NOMO-1 treated with DMSO at 0.1 percent for 48 hours (cell line): ENCODE measurements at regions not wholly inside any gene's neighbourhood (a gene's known extent, or its start where the extent isn't known, plus 50 kb on each side); places are given as distances from the start of the nearest gene placed in this dataset.

ENCODE experiments used
- DNase-seq: peaks from one replicate; lab custom pipeline; 2025; ENCODE audit not compliant: unreplicated experiment; lab: John Stamatoyannopoulos, UW

DNA sequence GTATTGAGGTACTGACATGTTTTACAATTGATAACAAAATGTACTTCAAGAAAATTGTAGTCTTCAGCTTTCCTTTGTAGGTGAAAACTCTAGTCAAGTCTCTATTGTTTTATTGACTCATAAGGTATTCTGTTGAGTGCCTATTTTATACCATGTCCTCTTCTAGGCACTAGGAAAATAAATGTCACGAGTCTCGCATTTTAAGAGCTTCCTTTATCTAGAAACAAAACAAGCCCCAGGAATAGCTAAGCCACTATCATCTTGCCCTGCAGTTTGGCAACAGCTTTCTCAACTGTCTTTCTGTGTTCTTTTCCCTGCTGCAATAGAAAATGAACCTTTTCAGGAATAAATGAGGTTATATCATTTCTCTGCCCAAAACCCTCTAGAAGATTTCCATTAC lies 288.5 kb upstream of the NEGR1 start:
- no peak for DNase-seq

DNA sequence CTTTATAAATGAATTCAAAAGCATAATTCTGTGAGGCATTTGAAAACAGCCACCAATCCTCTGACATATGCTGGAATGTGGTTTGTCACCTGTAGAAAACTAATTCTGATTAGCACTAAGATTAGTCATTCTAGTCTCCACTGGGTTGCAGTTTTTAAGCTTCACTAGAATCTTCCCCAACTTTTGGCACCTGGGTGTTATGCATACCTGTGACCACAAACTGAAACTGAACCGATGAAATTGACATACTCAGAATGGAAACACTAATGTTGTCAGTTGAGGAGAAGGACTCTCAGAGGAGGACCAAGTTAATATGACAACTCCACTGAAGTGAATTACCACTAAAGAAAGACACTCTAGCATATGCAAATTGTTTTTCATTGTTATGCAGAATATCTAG lies 285.8 kb upstream of the NEGR1 start:
- DNase-seq = no peak

DNA sequence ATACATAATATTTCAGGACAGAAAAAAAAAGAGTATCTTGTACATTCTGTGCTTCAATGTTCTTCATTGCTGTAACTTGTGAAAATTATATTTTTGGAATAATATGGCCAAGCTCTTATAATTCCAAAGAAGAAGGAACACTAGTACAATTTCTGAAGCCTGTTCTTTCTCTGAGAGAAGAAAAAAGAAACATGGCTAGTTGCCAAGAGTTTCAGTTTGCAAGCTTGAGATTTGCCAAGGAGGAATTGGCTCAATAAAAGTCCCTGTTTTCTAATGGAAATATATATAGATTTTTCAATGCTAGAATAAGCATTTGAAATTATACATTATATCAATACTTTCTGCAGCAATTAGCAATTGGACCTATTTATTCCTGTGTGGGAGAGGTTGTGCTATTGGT lies 285.2 kb upstream of the NEGR1 start:
- no peak for DNase-seq

DNA sequence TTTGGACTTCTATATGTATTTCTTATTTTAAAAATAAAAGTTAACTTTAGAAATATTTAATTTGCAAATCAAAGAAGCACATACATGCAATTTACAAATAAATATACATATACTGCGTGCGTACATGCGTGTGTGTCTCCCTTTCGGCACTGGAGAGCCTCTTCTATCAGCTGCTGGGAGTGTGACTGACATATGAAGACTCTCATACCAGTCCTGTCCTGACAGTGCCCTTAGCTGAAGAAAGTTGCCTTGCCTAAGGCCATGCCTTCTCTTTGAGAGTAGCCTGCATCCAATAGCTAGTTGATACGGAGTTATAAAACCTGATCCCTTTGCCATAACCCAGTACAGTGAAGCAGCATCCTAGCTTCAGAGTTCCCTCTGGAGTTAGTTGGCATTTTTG lies 282.4 kb upstream of the NEGR1 start:
- DNase-seq = no peak

DNA sequence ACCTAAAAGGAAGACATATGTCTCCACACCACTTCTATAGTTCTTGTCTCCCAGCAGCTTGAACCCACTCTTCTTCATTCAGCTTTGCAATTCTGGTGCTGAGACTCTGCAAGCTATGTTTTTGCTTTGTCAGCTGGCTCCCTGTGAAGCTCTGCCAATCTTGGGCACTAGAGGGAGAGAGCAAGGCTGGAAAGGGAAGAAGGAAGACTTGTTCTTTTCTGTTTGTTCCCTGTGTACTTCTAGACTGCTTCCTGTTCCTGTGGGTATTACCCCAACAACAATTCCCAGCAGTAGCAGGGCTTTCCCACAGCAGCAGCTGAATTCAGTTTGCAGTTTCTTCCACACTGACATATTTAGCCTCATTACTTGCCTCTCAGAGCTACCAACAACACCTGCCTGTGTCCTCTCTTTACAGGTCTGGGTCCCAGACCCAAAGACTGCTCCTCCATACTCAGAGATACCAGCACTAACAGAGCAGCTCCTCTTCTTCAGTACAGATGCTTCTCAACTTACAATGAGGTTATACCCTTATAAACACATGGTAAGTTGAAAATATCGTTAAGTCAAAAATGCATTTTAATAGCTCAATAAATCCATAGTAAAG lies 275.2 kb upstream of the NEGR1 start:
- no peak for DNase-seq

DNA sequence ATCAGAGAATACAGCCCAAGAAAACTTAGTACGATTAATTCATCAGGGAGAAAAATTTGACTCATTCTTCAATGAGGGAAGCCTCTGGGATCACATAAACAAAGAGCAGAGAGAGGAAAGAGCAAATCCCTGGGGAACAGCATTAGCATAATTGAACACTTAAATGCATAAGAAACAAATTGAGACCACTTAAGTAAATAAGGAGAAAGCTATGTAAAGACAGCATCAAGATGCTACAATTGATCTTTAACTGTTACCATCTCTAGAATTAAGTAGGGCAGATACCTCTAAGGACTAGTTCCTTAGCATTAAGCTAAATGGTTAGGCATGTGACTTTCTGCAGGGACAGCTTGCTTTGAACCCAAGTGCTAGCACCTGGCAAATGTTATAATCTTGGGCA lies 265.1 kb upstream of the NEGR1 start:
- DNase-seq = no peak

DNA sequence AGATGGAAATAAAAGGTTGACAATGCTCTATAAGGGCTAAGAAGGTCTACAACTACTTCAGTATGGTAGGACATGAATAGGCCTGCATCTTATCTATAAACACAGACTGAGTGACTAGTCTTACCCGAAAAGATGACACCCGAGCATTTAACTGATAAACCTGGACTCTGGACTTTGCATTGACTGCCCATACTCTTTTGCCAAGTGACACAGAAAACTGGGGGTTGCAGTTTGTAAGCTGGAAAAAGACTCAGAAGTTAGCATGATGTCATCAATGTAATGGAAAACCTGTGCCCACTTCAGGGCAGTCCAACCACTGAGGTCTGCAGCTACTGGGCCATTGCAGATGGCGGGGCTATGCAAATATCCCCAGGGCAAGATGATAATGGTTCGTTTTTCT lies 258.3 kb upstream of the NEGR1 start:
- DNase-seq = no peak

DNA sequence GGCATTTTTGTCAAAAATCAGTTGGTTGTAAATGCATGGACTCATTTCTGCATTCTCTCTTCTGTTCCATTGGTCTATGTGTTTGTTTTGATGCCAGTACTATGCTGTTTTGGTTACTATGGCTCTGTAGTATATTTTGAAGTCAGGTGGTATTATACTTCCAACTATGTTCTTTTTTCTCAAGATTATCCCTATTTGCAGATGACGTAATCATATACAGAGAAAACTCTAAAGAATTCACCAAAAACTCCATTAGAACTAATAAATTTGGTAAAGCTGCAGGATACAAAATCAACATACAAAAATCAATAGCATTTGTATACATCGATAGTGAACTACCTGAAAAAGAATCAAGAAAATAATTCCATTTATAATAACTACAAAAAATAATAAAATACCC lies 253.1 kb upstream of the NEGR1 start:
- no peak for DNase-seq

DNA sequence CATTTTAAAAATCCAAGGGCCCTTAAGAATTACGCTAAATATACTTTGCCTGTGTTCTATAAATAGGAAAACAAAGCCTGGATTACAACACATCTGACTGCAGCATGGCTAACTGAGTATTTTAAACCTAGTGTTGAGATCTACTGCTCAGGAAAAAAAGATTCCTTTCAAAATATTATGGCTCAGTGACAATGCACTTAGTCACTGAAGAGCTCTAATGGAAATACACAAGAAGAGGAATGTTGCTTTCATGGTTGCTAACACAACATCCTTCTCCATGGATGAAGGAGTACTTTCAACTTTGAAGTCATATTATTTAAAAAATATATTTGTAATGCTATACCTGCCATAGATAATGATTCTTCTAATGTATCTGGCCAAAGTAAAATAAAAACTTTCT lies 248.3 kb upstream of the NEGR1 start:
- DNase-seq = no peak

DNA sequence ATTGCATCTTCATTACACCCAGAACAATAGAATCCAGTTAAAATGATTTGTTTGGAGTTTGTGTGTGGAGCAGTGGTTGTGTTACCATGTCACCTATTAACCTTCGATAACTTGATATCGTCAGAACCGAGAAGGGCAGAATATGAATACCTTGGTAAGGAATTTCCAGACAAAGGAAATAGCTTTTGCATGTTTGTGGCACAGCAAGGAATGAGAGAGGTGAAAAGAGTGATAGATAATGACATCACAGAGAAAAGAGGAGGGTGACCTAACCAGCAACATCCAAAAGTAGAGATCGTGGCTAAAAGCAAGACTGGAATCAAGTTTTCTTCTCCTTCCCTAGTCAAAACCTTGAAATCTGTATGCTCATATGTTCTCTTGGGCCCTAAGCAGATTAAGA lies 244.6 kb upstream of the NEGR1 start:
- no peak for DNase-seq

DNA sequence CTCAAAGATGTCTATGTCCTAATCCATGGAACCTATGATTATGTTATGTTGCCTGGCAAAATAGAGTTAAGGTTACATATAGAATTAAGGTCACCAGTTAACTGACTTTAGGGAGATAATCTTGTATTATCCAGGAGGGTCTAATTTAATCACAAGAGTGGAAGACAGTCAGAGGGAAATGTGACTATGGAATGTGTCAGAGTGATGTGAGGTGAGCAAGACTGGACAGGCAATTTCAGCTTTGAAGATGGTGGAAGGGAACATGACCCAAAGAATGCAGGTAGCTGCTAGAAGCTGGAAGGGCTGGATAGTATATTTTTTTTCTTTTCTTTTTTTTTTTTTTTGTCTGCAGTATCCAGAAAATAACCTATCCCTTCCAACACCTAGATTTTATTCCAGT lies 241.7 kb upstream of the NEGR1 start:
- DNase-seq = no peak

DNA sequence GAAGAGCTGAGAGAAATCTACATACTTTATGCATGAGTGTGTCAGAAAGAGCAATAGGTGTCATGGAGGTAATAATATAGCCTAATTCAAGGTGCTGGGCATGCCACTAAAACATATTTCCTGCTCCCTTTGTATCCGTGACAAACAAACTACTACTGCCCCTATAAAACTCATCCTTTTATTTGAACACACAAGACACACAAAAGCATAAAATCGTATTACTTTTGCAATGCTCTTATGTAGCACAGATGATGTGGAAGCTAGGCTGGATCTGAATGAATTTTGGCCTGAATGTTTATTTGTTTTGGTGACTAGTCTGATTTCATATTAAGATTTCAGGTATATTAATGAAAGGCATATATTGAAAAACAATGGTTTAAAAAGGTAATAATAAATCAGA lies 239.3 kb upstream of the NEGR1 start:
- no peak for DNase-seq

DNA sequence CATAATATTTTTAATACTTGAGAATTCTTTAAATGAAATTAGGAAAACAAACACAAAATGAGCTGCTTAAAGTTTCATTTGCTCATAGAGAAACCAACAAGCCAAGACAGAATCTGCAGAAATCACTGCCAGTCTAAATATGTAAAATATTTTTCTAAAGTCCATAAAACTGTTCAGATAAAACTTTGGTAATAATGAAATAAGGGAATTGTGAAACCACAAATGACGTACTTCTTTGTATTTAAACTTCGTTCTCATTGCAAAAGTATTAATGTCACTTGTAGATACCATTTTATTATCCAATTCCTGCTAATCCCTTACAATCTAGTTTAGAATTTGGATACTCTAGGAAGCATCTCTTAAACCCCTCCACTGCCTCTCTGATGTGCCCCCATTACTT lies 234.5 kb upstream of the NEGR1 start:
- DNase-seq = no peak

DNA sequence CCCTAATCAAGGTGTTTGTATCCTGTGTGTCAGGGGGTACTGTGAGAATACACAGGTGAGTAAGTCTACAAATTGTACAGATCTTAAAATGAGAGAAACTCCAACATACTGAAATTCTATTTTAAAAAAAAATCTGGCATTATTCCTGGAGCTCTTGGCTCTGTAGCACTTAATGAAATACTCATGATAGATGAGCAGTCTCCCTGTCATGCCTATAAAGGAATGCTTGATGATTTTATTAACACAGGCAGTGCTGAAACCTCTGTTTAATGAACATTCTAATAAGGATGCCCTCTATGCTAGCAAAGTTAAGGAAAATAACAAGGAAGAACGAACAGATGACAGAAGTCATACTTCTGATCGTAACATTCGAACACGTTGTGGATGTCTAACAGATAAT lies 233.9 kb upstream of the NEGR1 start:
- no peak for DNase-seq

DNA sequence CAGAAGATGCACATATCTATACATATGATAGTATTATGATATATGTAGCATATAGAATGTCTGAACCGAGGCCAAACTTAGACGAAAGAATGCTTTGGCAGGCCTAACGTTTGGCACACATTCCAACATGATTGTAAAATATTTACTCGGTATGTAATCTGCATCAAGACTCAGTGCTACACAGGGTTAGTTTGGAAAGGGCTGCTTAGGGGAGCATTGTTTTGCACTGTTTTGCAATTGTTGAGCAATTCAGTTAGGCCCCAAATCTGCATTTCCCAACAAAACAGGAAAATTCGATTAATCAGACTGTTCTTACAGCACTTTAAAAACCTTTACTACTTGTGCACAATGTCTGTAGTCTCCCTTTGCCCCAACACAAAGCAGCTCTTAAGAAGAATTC lies 216.0 kb upstream of the NEGR1 start:
- DNase-seq = no peak

DNA sequence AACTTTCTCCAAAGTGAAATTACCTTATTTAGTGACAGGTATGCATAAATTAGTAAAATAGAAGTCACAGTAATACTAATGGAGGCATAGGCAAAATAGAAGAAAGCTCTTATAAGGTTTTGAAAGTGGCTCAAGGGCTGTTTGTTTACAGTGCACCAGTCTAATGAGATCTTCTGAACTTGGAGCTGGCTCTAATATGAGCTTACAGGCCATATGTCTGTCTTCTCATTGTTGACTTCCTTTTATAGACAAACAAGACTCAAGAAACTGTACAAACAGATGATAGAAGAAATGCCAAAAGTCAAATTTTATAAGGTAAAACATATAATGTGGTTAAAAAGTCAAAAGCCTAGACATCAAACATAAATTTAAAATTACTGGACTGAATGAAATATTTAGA lies 207.5 kb upstream of the NEGR1 start:
- DNase-seq = no peak

DNA sequence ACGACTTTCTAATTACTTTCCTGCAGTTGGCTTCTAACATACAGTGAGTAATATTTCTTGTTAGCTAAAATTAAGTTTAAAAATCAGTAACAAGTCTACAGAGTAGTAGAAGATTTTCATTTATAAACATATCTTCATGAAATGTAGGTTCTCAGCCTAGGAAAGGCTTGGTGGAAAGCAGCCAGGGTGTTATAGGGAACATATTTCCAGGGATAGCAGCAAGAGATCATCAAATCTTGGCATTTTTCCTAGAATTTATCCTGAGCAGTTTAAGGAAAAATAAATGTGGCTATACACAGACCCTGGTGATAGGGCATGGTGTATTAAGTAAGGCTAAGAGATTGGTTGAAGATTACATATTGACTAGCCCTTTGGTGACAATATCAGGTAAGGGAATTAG lies 203.5 kb upstream of the NEGR1 start:
- DNase-seq = no peak

DNA sequence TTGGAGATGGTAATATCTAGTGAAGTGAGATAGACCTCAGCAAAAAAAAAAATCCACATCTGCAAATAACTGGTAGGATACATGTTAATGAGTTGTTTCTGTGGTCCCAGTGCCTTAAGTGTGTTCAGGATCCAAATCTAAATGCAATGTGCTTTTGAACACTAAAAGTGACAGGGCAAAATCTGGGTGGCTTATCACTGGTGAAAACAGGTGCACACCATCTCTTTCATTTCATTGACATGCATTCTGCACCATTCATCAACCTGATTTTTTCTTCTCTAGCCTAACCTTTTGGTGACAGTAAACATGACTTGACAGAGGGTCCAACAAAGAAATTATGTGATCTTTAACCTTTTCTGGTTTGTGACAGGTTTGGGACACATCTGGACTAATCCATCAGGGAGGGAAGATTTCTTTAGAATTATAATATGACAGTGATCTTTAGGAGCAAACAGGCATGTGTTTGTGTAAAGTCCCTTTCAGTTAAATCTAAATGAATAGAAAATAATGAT lies 201.6 kb upstream of the NEGR1 start:
- DNase-seq = no peak

DNA sequence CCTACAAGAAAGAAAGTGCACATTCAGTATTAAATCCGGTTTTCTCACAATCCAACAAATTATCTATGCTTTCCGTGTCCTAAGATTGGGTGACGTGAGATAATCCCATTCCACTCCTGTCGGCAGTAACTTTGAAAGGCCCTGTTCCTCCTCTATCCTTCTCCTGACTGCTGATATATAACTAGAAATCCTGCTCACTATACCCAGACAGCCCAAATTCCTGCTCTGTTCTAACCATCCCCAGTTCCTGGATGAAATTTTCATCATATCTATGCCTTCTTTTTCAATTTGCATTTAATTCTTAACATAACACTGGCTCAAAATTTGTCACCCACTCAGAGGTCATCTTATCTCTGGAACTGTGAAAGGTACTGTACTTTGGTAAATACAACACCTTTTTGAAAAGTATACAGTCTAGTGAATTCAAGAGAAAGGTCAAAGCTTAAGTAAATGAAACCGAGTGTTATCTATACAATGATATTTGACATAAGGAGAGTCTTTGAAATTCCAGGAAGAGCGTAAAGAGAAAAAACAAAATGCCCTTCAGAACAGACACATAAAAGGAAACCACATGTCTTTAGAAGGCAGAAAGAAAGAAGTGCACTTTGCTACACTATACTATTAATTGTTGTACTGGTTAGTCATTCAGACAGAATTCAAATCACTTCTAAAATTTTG lies 200.5 kb upstream of the NEGR1 start:
- DNase-seq = no peak

DNA sequence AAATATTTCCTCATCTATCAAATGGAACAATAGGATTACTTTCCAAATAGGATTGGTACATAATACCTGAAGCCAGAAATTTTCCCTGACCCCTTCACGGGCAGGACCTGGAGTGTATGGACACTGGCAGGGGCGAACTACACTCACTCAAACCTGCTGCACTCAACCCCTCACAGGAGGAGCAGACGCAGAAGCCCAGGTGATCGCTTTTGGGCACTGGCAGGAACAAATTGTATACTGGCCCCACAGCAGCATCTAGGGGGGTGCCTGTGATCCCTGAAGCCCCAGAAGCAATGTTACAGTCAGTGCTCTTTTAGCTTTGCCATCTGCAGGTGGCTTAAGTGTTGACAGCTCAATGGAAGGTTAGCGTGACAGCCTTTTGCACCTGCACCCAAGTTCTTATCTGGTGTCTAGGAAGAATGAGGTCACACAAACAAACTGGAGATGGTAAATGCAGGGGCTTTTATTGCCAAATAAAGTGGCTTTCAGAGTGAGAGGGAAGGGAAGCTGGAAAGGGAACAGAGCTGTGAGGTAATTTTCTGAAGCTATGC lies 199.2 kb upstream of the NEGR1 start:
- no peak for DNase-seq

DNA sequence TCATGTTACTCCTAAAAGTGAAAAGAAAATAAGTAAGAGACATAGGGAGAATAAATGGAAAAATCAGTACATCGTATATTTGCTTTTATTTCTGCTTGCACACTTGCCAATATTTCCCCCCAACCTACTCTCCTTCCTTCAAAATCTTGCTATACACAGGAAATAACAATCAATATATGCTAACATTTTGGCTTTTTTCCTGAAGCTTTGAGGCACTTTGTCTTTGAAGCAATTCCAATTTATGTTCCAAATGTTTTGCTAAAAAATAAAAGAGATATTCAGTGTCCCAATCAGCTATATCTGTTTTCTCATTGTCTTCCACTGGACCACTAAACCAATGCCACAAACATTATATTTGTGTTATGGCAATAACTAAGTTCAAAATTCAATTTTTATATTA lies 184.0 kb upstream of the NEGR1 start:
- DNase-seq = no peak

DNA sequence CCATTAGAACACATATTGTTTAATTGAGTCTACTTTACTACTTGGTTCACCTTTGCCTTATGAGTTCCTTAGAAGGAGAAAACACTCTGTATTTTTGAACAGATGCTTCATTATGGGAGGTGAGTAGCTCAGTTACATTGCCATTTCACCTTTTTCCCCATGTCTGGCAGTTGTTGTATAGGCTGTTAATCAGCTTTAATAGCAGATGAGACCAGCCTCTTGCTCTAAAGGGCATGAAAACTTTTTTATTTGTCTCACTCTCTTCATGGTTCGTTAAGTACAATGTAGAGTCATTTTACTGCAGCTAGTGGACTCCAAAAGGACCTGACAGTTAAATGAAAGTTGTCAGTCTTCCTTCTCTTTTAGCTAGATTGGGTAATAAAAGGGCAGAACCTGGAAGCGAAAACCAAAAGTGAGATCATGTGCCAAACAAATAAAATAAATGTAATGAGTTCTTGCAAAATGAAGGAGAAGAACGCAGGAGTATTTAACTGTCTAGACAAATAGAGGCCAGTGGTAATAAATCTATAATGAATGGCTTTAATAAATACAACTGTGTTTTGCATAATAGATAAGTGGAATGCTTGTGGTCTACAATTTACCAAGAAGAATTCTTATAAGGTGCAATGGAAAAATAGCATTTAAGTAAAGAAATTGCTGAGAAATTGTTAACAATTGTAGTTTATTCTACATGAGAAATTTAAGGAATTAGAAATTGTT lies 180.0 kb upstream of the NEGR1 start:
- DNase-seq = no peak
